ENCODE measurements at regions not wholly inside any gene's neighbourhood (a gene's known extent, or its start where the extent isn't known, plus 50 kb on each side); places are given as distances from the start of the nearest gene placed in this dataset.

DNA sequence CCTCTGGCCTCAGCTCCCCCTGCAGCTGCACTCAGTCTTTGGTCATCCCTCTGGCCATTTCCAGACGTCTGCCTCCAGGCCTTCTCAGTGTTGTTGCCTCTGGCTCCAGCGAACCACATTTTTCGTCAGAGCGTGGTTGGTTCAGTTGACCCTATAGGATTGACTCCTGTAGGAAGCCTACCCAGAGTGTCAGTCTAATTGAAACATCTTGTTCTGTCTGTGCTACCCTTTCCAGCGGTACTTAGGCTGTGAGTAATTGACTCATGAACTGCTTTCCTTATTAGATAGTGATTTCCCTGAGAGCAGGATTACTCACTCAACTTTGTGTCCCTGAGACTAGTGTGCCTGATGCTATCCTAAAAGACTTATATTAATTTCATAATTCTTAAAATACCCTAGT is 373.2 kb downstream of the ATP23 start:
- TF ChIP-seq, protein P1, sequence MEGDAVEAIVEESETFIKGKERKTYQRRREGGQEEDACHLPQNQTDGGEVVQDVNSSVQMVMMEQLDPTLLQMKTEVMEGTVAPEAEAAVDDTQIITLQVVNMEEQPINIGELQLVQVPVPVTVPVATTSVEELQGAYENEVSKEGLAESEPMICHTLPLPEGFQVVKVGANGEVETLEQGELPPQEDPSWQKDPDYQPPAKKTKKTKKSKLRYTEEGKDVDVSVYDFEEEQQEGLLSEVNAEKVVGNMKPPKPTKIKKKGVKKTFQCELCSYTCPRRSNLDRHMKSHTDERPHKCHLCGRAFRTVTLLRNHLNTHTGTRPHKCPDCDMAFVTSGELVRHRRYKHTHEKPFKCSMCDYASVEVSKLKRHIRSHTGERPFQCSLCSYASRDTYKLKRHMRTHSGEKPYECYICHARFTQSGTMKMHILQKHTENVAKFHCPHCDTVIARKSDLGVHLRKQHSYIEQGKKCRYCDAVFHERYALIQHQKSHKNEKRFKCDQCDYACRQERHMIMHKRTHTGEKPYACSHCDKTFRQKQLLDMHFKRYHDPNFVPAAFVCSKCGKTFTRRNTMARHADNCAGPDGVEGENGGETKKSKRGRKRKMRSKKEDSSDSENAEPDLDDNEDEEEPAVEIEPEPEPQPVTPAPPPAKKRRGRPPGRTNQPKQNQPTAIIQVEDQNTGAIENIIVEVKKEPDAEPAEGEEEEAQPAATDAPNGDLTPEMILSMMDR (conservative IDR thresholded peaks at IDR 0.05; ENCODE audit: low read depth, low read length), result no peak
- TF ChIP-seq RFX5 (IDR thresholded peaks at IDR 0.05; ENCODE audit: low read depth, low read length) (no peak), RCOR1 (IDR thresholded peaks at IDR 0.05; ENCODE audit: insufficient replicate concordance, low read length) (no peak), POLR2A (IDR thresholded peaks at IDR 0.05; ENCODE audit: low read depth, low read length) (no peak), CEBPB (IDR thresholded peaks at IDR 0.05; ENCODE audit: low read depth, low read length) (no peak), BHLHE40 (IDR thresholded peaks at IDR 0.05; ENCODE audit: low read depth, low read length) (no peak), SMC3 (IDR thresholded peaks at IDR 0.05; ENCODE audit: low read depth, low read length) (no peak), RAD21 (IDR thresholded peaks at IDR 0.05; ENCODE audit: low read length) (no peak), FOS (IDR thresholded peaks at IDR 0.05; ENCODE audit: low read depth, low read length) (0 out of 2 replicates have a peak, but pooled peaks have one; percentile 3), MAZ (IDR thresholded peaks at IDR 0.05; ENCODE audit: borderline replicate concordance, low read depth, low read length) (no peak), MXI1 (IDR thresholded peaks at IDR 0.05; ENCODE audit: borderline replicate concordance, low read depth, low read length) (no peak), CHD1 (IDR thresholded peaks at IDR 0.05; ENCODE audit: low read depth, low read length) (no peak)
- TF ChIP-seq, protein P2, sequence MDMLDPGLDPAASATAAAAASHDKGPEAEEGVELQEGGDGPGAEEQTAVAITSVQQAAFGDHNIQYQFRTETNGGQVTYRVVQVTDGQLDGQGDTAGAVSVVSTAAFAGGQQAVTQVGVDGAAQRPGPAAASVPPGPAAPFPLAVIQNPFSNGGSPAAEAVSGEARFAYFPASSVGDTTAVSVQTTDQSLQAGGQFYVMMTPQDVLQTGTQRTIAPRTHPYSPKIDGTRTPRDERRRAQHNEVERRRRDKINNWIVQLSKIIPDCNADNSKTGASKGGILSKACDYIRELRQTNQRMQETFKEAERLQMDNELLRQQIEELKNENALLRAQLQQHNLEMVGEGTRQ (IDR thresholded peaks at IDR 0.05; ENCODE audit: low read depth, low read length), result no peak
- TF ChIP-seq, protein P3, sequence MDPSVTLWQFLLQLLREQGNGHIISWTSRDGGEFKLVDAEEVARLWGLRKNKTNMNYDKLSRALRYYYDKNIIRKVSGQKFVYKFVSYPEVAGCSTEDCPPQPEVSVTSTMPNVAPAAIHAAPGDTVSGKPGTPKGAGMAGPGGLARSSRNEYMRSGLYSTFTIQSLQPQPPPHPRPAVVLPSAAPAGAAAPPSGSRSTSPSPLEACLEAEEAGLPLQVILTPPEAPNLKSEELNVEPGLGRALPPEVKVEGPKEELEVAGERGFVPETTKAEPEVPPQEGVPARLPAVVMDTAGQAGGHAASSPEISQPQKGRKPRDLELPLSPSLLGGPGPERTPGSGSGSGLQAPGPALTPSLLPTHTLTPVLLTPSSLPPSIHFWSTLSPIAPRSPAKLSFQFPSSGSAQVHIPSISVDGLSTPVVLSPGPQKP (IDR thresholded peaks at IDR 0.05; ENCODE audit: borderline replicate concordance, low read depth, low read length), result no peak
